B cell (primary cell): ENCODE measurements at regions not wholly inside any gene's neighbourhood (a gene's known extent, or its start where the extent isn't known, plus 50 kb on each side); places are given as distances from the start of the nearest gene placed in this dataset.

ENCODE experiments used
- CTCF ChIP-seq: fragments of 200-600 bp; IDR thresholded peaks from one replicate; pipeline ENCODE4 v1.8.0; 2022; ENCODE audit warnings: antibody characterized with exemption, mild to moderate bottlenecking
- EZH2 ChIP-seq: IDR thresholded peaks from 2 replicates; pipeline ENCODE4 v1.6.1; 2012; ENCODE audit warnings: borderline replicate concordance, low read depth, mild to moderate bottlenecking, moderate library complexity, low read length; ENCODE audit not compliant: insufficient read depth, poor library complexity, severe bottlenecking

- TF ChIP-seq CTCF (no peak), EZH2 (no peak)
Measured at GRCh38 chr7:140232957-140233917, 56.5 kb upstream of the KDM7A start.
